IMR-90 (cell line): ENCODE measurements at regions not wholly inside any gene's neighbourhood (a gene's known extent, or its start where the extent isn't known, plus 50 kb on each side); places are given as distances from the start of the nearest gene placed in this dataset.

ENCODE experiments used
- ATAC-seq: fragments of 200-7000 bp; cut with Tn5 transposase; 2 replicates; pipeline ENCODE4 v1.9.1; 2020; ENCODE audit warnings: low read depth, mild to moderate bottlenecking, moderate library complexity
- BruUV-seq: library from RNA; stranded (reverse); fragments of 400-500 nt; replicated peaks from 2 replicates; lab custom pipeline; 2021; lab: Mats Ljungman, UMichigan
- CTCF ChIA-PET: fragments of 300-600 bp; formaldehyde crosslinking; extraction: SDS; loops from one replicate; lab custom pipeline; 2021; ENCODE audit warnings: antibody characterized with exemption; lab: Yijun Ruan, JAX
- POLR2A ChIA-PET: fragments of 300-600 bp; sonication (Branson Sonifier 250); formaldehyde crosslinking; loops from one replicate; lab custom pipeline; 2022; ENCODE audit warnings: antibody characterized with exemption; ENCODE audit not compliant: unreplicated experiment; lab: Charles Lee
- DNase-seq: peaks from one replicate; pipeline ENCODE4 v3.0.0; 2013
- H2AFZ ChIP-seq: replicated peaks from 2 replicates; pipeline ENCODE3; 2013; ENCODE audit warnings: low read length, mild to moderate bottlenecking; ENCODE audit not compliant: poor library complexity
- H2AK5ac ChIP-seq: 2 replicates; pipeline ENCODE4 v1.6.1; 2013; ENCODE audit warnings: low read depth, low read length, inconsistent platforms
- H2AK9ac ChIP-seq: replicated peaks from 2 replicates; pipeline ENCODE3; 2013; ENCODE audit warnings: mild to moderate bottlenecking, low read depth, low read length, moderate library complexity; ENCODE audit not compliant: poor library complexity
- H2BK120ac ChIP-seq: 2 replicates; pipeline ENCODE4 v1.6.1; 2013; ENCODE audit warnings: low read depth, low read length, inconsistent platforms
- H2BK15ac ChIP-seq: 3 replicates; pipeline ENCODE4 v1.6.1; 2013; ENCODE audit warnings: low read depth, low read length, inconsistent platforms
- H2BK20ac ChIP-seq: 2 replicates; pipeline ENCODE4 v1.6.1; 2013; ENCODE audit warnings: low read depth, mild to moderate bottlenecking, inconsistent platforms, low read length, moderate library complexity
- H2BK5ac ChIP-seq: 2 replicates; pipeline ENCODE4 v1.6.1; 2013; ENCODE audit warnings: mild to moderate bottlenecking, low read depth, low read length, inconsistent platforms; ENCODE audit not compliant: poor library complexity, severe bottlenecking
- H3K14ac ChIP-seq: replicated peaks from 2 replicates; pipeline ENCODE4 v1.6.1; 2013; ENCODE audit warnings: low read depth, low read length, inconsistent platforms
- H3K18ac ChIP-seq: 2 replicates; pipeline ENCODE4 v1.6.1; 2013; ENCODE audit warnings: low read depth, low read length, control low read depth
- H3K23ac ChIP-seq: 2 replicates; pipeline ENCODE4 v1.6.1; 2013; ENCODE audit warnings: low read depth, low read length, inconsistent platforms
- H3K27ac ChIP-seq: 2 replicates; pipeline ENCODE4 v1.5.1; 2013; ENCODE audit warnings: mild to moderate bottlenecking, control low read depth, low read length; ENCODE audit not compliant: insufficient read depth
- H3K27me3 ChIP-seq: 2 replicates; pipeline ENCODE4 v1.6.1; 2013; ENCODE audit warnings: low read length; ENCODE audit not compliant: control insufficient read depth, insufficient read depth
- H3K36me3 ChIP-seq: 2 replicates; pipeline ENCODE4 v1.6.1; 2013; ENCODE audit warnings: low read length, mixed read lengths; ENCODE audit not compliant: control insufficient read depth, insufficient read depth
- H3K4ac ChIP-seq: 2 replicates; pipeline ENCODE4 v1.6.1; 2013; ENCODE audit warnings: low read depth, low read length, inconsistent platforms
- H3K4me1 ChIP-seq: 2 replicates; pipeline ENCODE4 v1.6.1; 2013; ENCODE audit warnings: low read length, mixed read lengths; ENCODE audit not compliant: control insufficient read depth, insufficient read depth
- H3K4me2 ChIP-seq: 2 replicates; pipeline ENCODE4 v1.6.1; 2013; ENCODE audit warnings: low read depth, mild to moderate bottlenecking, control low read depth, low read length, moderate library complexity
- H3K4me3 ChIP-seq: 2 replicates; pipeline ENCODE4 v1.5.1; 2013; ENCODE audit warnings: low read depth, mild to moderate bottlenecking, control low read depth, low read length, moderate library complexity; ENCODE audit not compliant: insufficient read depth
- H3K56ac ChIP-seq: 2 replicates; pipeline ENCODE4 v1.6.1; 2013; ENCODE audit warnings: low read length, inconsistent platforms; ENCODE audit not compliant: insufficient read depth; ENCODE audit errors: extremely low read depth
- H3K79me1 ChIP-seq, 2 experiments: 2 replicates each; pipeline ENCODE4 v1.6.1; 2013; ENCODE audit warnings: low read length in 2 of 2, inconsistent platforms in 1 of 2, low read depth in 1 of 2
- H3K9ac ChIP-seq: 2 replicates; pipeline ENCODE4 v1.6.1; 2013; ENCODE audit warnings: low read depth, low read length, control low read depth
- H3K9me1 ChIP-seq: 2 replicates; pipeline ENCODE4 v1.6.1; 2013; ENCODE audit warnings: low read length, inconsistent platforms; ENCODE audit not compliant: insufficient read depth
- H3K9me3 ChIP-seq: 2 replicates; pipeline ENCODE4 v1.6.1; 2013; ENCODE audit warnings: low read length; ENCODE audit not compliant: control insufficient read depth, insufficient read depth
- H4K20me1 ChIP-seq: 2 replicates; pipeline ENCODE4 v1.6.1; 2013; ENCODE audit warnings: low read length, inconsistent platforms; ENCODE audit not compliant: insufficient read depth
- H4K5ac ChIP-seq: 2 replicates; pipeline ENCODE4 v1.6.1; 2013; ENCODE audit warnings: mild to moderate bottlenecking, low read depth, low read length, control low read depth
- H4K8ac ChIP-seq, 2 experiments: 2 replicates each; pipeline ENCODE4 v1.6.1; 2013; ENCODE audit warnings: low read depth in 2 of 2, low read length in 2 of 2, control low read depth in 1 of 2, inconsistent platforms in 1 of 2
- H4K91ac ChIP-seq: 2 replicates; pipeline ENCODE4 v1.6.1; 2013; ENCODE audit warnings: low read depth, low read length, inconsistent platforms; ENCODE audit not compliant: insufficient read depth
- ELK1 ChIP-seq: fragments of 150-350 bp; IDR thresholded peaks from 2 replicates; pipeline ENCODE4 v1.6.1; 2016; ENCODE audit warnings: low read depth, mild to moderate bottlenecking, low read length, moderate library complexity, borderline replicate concordance
- MAZ ChIP-seq: IDR thresholded peaks from 2 replicates; pipeline ENCODE4 v1.6.1; 2012; ENCODE audit warnings: low read depth, mild to moderate bottlenecking, low read length, improper control_type of control experiment, moderate library complexity, borderline replicate concordance
- RCOR1 ChIP-seq: IDR thresholded peaks from 2 replicates; pipeline ENCODE4 v1.6.1; 2012; ENCODE audit warnings: mild to moderate bottlenecking, low read length, improper control_type of control experiment; ENCODE audit not compliant: insufficient replicate concordance
- WGBS, 2 experiments: methylation state at CpG; one replicate each; pipeline versions ENCODE4 v1.1.5 to v1.1.7; 2013; ENCODE audit warnings: missing lambda C conversion rate in 2 of 2; ENCODE audit not compliant: insufficient read length in 1 of 2; ENCODE audit errors: extremely low coverage in 2 of 2; 5-methylcytosine and 5-hydroxymethylcytosine counted together
- dilution Hi-C: fragments of 300-500 bp; cut with HindIII; formaldehyde crosslinking; loops from one replicate; pipeline ENCODE4 v1.14.3; 2018; ENCODE audit warnings: low sequenced_read_pairs; ENCODE audit not compliant: unreplicated experiment
- in situ Hi-C: fragments of 300-500 bp; cut with MboI; formaldehyde crosslinking; loops from 3 replicates; pipeline ENCODE4 v1.14.3; 2019; ENCODE audit warnings: low sequenced_read_pairs, inconsistent platforms, mixed read lengths
- intact Hi-C: fragments of 100-400 bp; cut with micrococcal nuclease; formaldehyde crosslinking; loops from 2 replicates; pipeline ENCODE4 v1.10.0; 2022

GRCh38 chr13:59301174-59301567 is 862.6 kb downstream of the DIAPH3 start:
- Histone ChIP-seq H3K4me3 (no peak overlapping the region), H3K14ac (no peak overlapping the region), H3K23ac (no peak overlapping the region), H2AK9ac (no peak overlapping the region), H4K91ac (no peak overlapping the region), H3K4me2 (no peak overlapping the region), H2BK15ac (no peak overlapping the region), H2BK120ac (no peak overlapping the region), H3K18ac (no peak overlapping the region), H3K79me1 (no peaks in the 10 kb centered on the region), H4K8ac (no peak overlapping the region), H2BK5ac (no peak overlapping the region), H3K4ac (no peak overlapping the region), H3K4me1 (no peaks in the 10 kb centered on the region), H3K36me3 (no peaks in the 10 kb centered on the region), H2BK20ac (no peak overlapping the region), H4K5ac (no peak overlapping the region), H2AFZ (no peak overlapping the region), H3K27ac (no peak overlapping the region), H3K56ac (no peak overlapping the region), H2AK5ac (no peak overlapping the region), H3K9me3 (no peaks in the 10 kb centered on the region), H3K9ac (no peak overlapping the region), H3K27me3 (no peaks in the 10 kb centered on the region), H3K9me1 (no peaks in the 10 kb centered on the region), H4K20me1 (no peaks in the 10 kb centered on the region)
- no CpG with 5 or more reads among the region's 2 CpGs for WGBS, 2 experiments
- no peak for TF ChIP-seq ELK1
- TF ChIP-seq MAZ = no peak
- TF ChIP-seq RCOR1 = no peak
- BruUV-seq = no TSS peak
- CTCF ChIA-PET = no interaction called here
- POLR2A ChIA-PET = no interaction called here
- dilution Hi-C loops = no loop called here
- intact Hi-C loops = no loop called here
- ATAC-seq = no peak
- DNase-seq = no peak
- in situ Hi-C loops = loop anchor here (25.0 kb wide), 1 partner anchor 1664 kb away; the partner anchor contains the start of gene PCDH17
